OCI-LY3 (cell line): ENCODE measurements at regions not wholly inside any gene's neighbourhood (a gene's known extent, or its start where the extent isn't known, plus 50 kb on each side); places are given as distances from the start of the nearest gene placed in this dataset.

Experiments used
- H2AFZ ChIP-seq: fragments of 200-600, 300-600 bp; shearing (Covaris generic); 2 replicates; pipeline ENCODE4 v1.6.0; 2014; ENCODE audit warnings: antibody characterized with exemption, low read depth, low read length
- H3K27ac ChIP-seq: fragments of 200-600, 300-600 bp; sonication (generic); 2 replicates; pipeline ENCODE4 v1.5.1; 2014; ENCODE audit warnings: mild to moderate bottlenecking, low read length, moderate library complexity, mixed read lengths
- H3K27me3 ChIP-seq: fragments of 200-600, 300-600 bp; sonication (generic); 2 replicates; pipeline ENCODE4 v1.6.1; 2014; ENCODE audit warnings: low read depth, low read length, mixed read lengths
- H3K36me3 ChIP-seq: fragments of 200-600, 300-600 bp; sonication (generic); replicated peaks from 2 replicates; pipeline ENCODE3; 2014; ENCODE audit warnings: low read depth, low read length, mixed read lengths
- H3K4me1 ChIP-seq: fragments of 300-600, 200-600 bp; sonication (generic); 2 replicates; pipeline ENCODE4 v1.6.1; 2014; ENCODE audit warnings: low read length, mixed read lengths
- H3K4me2 ChIP-seq: fragments of 200-600, 300-600 bp; sonication (generic); 2 replicates; pipeline ENCODE4 v1.6.1; 2014; ENCODE audit warnings: low read length, mixed read lengths
- H3K4me3 ChIP-seq: fragments of 300-600, 200-600 bp; sonication (generic); 2 replicates; pipeline ENCODE4 v1.5.1; 2014; ENCODE audit warnings: antibody characterized with exemption, mild to moderate bottlenecking, low read length, moderate library complexity
- H3K79me2 ChIP-seq: fragments of 300-600, 200-600 bp; shearing (Covaris generic); 2 replicates; pipeline ENCODE4 v1.6.1; 2014; ENCODE audit warnings: mild to moderate bottlenecking, low read length, mixed read lengths
- H3K9ac ChIP-seq: fragments of 300-600, 200-600 bp; shearing (Covaris generic); 2 replicates; pipeline ENCODE4 v1.6.0; 2014; ENCODE audit warnings: mild to moderate bottlenecking, low read length, moderate library complexity
- H3K9me3 ChIP-seq: fragments of 200-600, 300-600 bp; shearing (Covaris generic); 2 replicates; pipeline ENCODE4 v1.6.1; 2014; ENCODE audit warnings: low read length, mixed read lengths; ENCODE audit not compliant: insufficient read depth
- H4K20me1 ChIP-seq: fragments of 200-600, 300-600 bp; sonication (generic); 2 replicates; pipeline ENCODE4 v1.6.1; 2016; ENCODE audit warnings: low read length, mixed read lengths; ENCODE audit not compliant: insufficient read depth
- CTCF ChIP-seq: fragments of 200-600, 300-600 bp; sonication (generic); IDR thresholded peaks from 2 replicates; pipeline ENCODE4 v1.5.1; 2014; ENCODE audit warnings: antibody characterized with exemption, low read length, low read depth
- EZH2phosphoT487 ChIP-seq: fragments of 200-600 bp; shearing (Covaris generic); IDR thresholded peaks from 2 replicates; pipeline ENCODE4 v1.6.1; 2018; ENCODE audit warnings: antibody characterized with exemption, mixed run types, low read depth

- Histone ChIP-seq H3K9me3 (no peaks in the 10 kb centered on the region), H4K20me1 (no peaks in the 10 kb centered on the region), H3K4me3 (no peak overlapping the region), H3K36me3 (no peaks in the 10 kb centered on the region), H3K4me1 (no peaks in the 10 kb centered on the region), H3K9ac (no peak overlapping the region), H3K79me2 (no peaks in the 10 kb centered on the region), H2AFZ (no peak overlapping the region), H3K27me3 (no peaks in the 10 kb centered on the region), H3K4me2 (no peak overlapping the region), H3K27ac (no peak overlapping the region)
- TF ChIP-seq CTCF (no peak), EZH2phosphoT487 (no peak)
Measured at GRCh38 chr5:98997000-98997399, 68.2 kb upstream of the CHD1 start.

DNA sequence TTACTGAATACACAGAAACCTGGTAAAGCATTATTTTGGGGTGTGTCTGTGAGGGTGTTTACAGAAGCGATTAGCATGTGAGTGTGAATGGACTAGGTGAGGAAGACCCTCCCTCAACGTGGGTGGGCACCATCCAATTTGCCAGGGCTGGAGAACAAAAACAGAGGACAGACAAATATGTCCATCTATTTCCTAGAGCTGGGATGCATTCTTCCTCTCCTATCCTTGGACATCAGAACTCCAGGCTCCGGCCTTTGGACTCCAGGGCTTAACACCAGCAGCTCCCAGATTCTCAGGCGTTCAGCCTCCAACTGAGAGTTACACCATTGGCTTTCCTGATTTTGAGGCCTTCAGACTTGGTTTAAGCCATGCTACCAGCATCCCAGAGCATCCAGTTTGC lies 65.8 kb upstream of the CHD1 start:
- Histone ChIP-seq H3K4me1 (no peaks in the 10 kb centered on the region), H3K27ac (no peak overlapping the region), H3K4me3 (no peak overlapping the region), H2AFZ (no peak overlapping the region), H3K9ac (no peak overlapping the region), H3K9me3 (no peaks in the 10 kb centered on the region), H4K20me1 (no peaks in the 10 kb centered on the region), H3K79me2 (no peaks in the 10 kb centered on the region), H3K36me3 (no peaks in the 10 kb centered on the region), H3K4me2 (no peak overlapping the region), H3K27me3 (no peaks in the 10 kb centered on the region)
- TF ChIP-seq CTCF (no peak), EZH2phosphoT487 (no peak)

- no peaks in the 10 kb centered on the region for H3K27me3 ChIP-seq
- H3K4me3 ChIP-seq, result no peak overlapping the region
- H3K4me2 ChIP-seq, result no peak overlapping the region
- no peak overlapping the region for H3K9ac ChIP-seq
- TF ChIP-seq EZH2phosphoT487, result no peak
- H2AFZ ChIP-seq, result no peak overlapping the region
- no peaks in the 10 kb centered on the region for H3K4me1 ChIP-seq
- H3K79me2 ChIP-seq, result no peaks in the 10 kb centered on the region
- no peaks in the 10 kb centered on the region for H3K36me3 ChIP-seq
- H3K9me3 ChIP-seq, result no peaks in the 10 kb centered on the region
- H3K27ac ChIP-seq, result no peak overlapping the region
- H4K20me1 ChIP-seq, result no peaks in the 10 kb centered on the region
Measured at GRCh38 chr5:98993512-98993911, 64.7 kb upstream of the CHD1 start.

- Histone ChIP-seq H3K9me3 (no peaks in the 10 kb centered on the region), H3K4me3 (no peak overlapping the region), H3K4me2 (no peak overlapping the region), H2AFZ (no peak overlapping the region), H3K36me3 (no peaks in the 10 kb centered on the region), H3K4me1 (no peaks in the 10 kb centered on the region), H4K20me1 (no peaks in the 10 kb centered on the region), H3K27ac (no peak overlapping the region), H3K9ac (no peak overlapping the region), H3K27me3 (no peaks in the 10 kb centered on the region), H3K79me2 (no peaks in the 10 kb centered on the region)
- TF ChIP-seq CTCF, result no peak
- no peak for TF ChIP-seq EZH2phosphoT487
Measured at GRCh38 chr5:98992552-98992951, 63.7 kb upstream of the CHD1 start.

DNA sequence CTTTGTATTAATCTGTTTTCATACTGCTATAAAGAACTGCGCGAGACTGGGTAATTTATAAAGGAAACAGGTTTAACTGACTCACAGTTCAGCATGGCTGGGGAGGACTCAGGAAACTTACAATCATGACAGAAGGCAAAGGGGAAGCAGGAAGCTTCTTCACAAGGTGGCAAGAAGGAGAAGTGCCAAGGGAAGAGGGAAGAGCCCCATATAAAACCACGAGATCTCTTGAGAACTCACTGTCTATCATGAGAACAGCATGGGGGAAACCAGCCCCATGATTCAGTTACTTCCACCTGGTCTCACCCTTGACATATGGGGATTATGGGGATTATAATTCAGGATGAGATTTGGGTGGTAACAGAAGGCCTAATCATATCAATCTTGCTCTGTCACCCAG lies 60.9 kb upstream of the CHD1 start:
- Histone ChIP-seq H3K4me2 (no peak overlapping the region), H3K9ac (no peak overlapping the region), H3K27me3 (no peaks in the 10 kb centered on the region), H3K4me1 (no peaks in the 10 kb centered on the region), H3K36me3 (no peaks in the 10 kb centered on the region), H3K79me2 (no peaks in the 10 kb centered on the region), H4K20me1 (no peaks in the 10 kb centered on the region), H3K9me3 (no peaks in the 10 kb centered on the region), H2AFZ (no peak overlapping the region), H3K27ac (no peak overlapping the region), H3K4me3 (no peak overlapping the region)
- TF ChIP-seq EZH2phosphoT487 (no peak), CTCF (no peak)
